GM12878 (cell line): ENCODE measurements at regions not wholly inside any gene's neighbourhood (a gene's known extent, or its start where the extent isn't known, plus 50 kb on each side); places are given as distances from the start of the nearest gene placed in this dataset.

Experiments
- ATAC-seq: fragments of 200-7000 bp; cut with Tn5 transposase; 3 replicates; pipeline ENCODE4 v1.9.1; 2020; ENCODE audit warnings: mild to moderate bottlenecking, moderate library complexity
- BruUV-seq: library from RNA; stranded (reverse); fragments of 400-500 nt; replicated peaks from 2 replicates; lab custom pipeline; 2021; lab: Mats Ljungman, UMichigan
- CTCF ChIA-PET: fragments of 300-600 bp; sonication (Branson Sonifier 250); formaldehyde crosslinking; extraction: SDS; loops from one replicate; lab custom pipeline; 2021; ENCODE audit warnings: inconsistent platforms; lab: Yijun Ruan, JAX
- POLR2A ChIA-PET: fragments of 350-600 bp; formaldehyde crosslinking; extraction: SDS; loops from one replicate; lab custom pipeline; 2021; ENCODE audit warnings: inconsistent platforms; lab: Charles Lee
- RAD21 ChIA-PET: fragments of 300-600 bp; sonication (Branson Sonifier 250); formaldehyde crosslinking; loops from one replicate; lab custom pipeline; 2023; ENCODE audit warnings: antibody characterized with exemption; ENCODE audit not compliant: unreplicated experiment; lab: Charles Lee
- SMC1A ChIA-PET: fragments of 300-600 bp; sonication (Branson Sonifier 250); formaldehyde crosslinking; loops from one replicate; lab custom pipeline; 2023; ENCODE audit not compliant: unreplicated experiment, uncharacterized antibody; lab: Charles Lee
- DNase-seq: peaks from one replicate; pipeline ENCODE4 v3.0.0-alpha.2; 2011; ENCODE audit warnings: low read depth, low spot score
- FAIRE-seq: peaks from 3 replicates; lab custom pipeline; 2011; peaks lifted over from hg19 to GRCh38; lab: Jason Lieb, UNC
- H2AFZ ChIP-seq: 2 replicates; pipeline ENCODE4 v1.6.0; 2011; ENCODE audit warnings: low read depth, low read length, control low read depth; ENCODE audit not compliant: control insufficient read depth
- H3K27ac ChIP-seq: 2 replicates; pipeline ENCODE4 v1.5.1; 2011; ENCODE audit warnings: control low read depth; ENCODE audit not compliant: control insufficient read depth, insufficient read depth
- H3K27me3 ChIP-seq, 2 experiments: replicated peaks in 1 of 2; 2 replicates each; pipeline versions ENCODE4 v1.6.0 to v1.6.1; 2011; ENCODE audit warnings: low read length in 1 of 2; ENCODE audit not compliant: control insufficient read depth in 2 of 2, insufficient read depth in 2 of 2
- H3K36me3 ChIP-seq, 2 experiments: 2 replicates each; pipeline ENCODE4 v1.5.1; 2011; ENCODE audit warnings: low read length in 1 of 2; ENCODE audit not compliant: control insufficient read depth in 2 of 2, insufficient read depth in 2 of 2
- H3K4me1 ChIP-seq: 2 replicates; pipeline ENCODE4 v1.6.1; 2011; ENCODE audit warnings: mild to moderate bottlenecking, low read length, moderate library complexity, mixed read lengths; ENCODE audit not compliant: control insufficient read depth, insufficient read depth
- H3K4me2 ChIP-seq: 2 replicates; pipeline ENCODE4 v1.6.0; 2011; ENCODE audit warnings: control low read depth; ENCODE audit not compliant: control insufficient read depth, insufficient read depth
- H3K4me3 ChIP-seq: fragments of 200-600 bp; sonication (generic); 2 replicates; pipeline ENCODE4 v1.5.1; 2016
- H3K79me2 ChIP-seq: 2 replicates; pipeline ENCODE4 v1.6.0; 2011; ENCODE audit warnings: low read length; ENCODE audit not compliant: control insufficient read depth, insufficient read depth
- H3K9ac ChIP-seq: 2 replicates; pipeline ENCODE4 v1.8.0; 2011; ENCODE audit warnings: low read length, control low read depth, mixed read lengths; ENCODE audit not compliant: control insufficient read depth, insufficient read depth
- H3K9me3 ChIP-seq: replicated peaks from 3 replicates; pipeline ENCODE4 v1.5.1; 2011; ENCODE audit warnings: mild to moderate bottlenecking, low read length; ENCODE audit not compliant: control insufficient read depth, insufficient read depth
- H4K20me1 ChIP-seq: 2 replicates; pipeline ENCODE4 v1.6.0; 2011; ENCODE audit not compliant: control insufficient read depth, insufficient read depth
- BMI1 ChIP-seq: fragments of 450-650 bp; IDR thresholded peaks from 2 replicates; pipeline ENCODE4 v1.6.1; 2016; ENCODE audit warnings: mild to moderate bottlenecking, moderate library complexity, borderline replicate concordance
- CHD2 ChIP-seq: IDR thresholded peaks from 2 replicates; pipeline ENCODE4 v1.6.1; 2011; ENCODE audit warnings: low read depth, low read length, improper control_type of control experiment, borderline replicate concordance
- CHD4 ChIP-seq: fragments of 200-600 bp; sonication (generic); IDR thresholded peaks from 2 replicates; pipeline ENCODE4 v1.6.1; 2016; ENCODE audit warnings: mild to moderate bottlenecking
- CREB1 ChIP-seq: IDR thresholded peaks from 2 replicates; pipeline ENCODE4 v1.6.1; 2012; ENCODE audit warnings: low read depth, mild to moderate bottlenecking, inconsistent platforms
- EED ChIP-seq: sonication (generic); IDR thresholded peaks from 2 replicates; pipeline ENCODE4 v1.6.1; 2016; ENCODE audit warnings: antibody characterized with exemption, low read depth
- EGR1 ChIP-seq, 2 experiments: IDR thresholded peaks; 1 replicate in 1 of 2; 2 replicates in 1 of 2; pipeline ENCODE4 v1.6.1; 2011 to 2012; ENCODE audit warnings: low read depth in 2 of 2, low read length in 2 of 2, borderline replicate concordance in 1 of 2, mild to moderate bottlenecking in 1 of 2, moderate library complexity in 1 of 2
- FOXM1 ChIP-seq: IDR thresholded peaks from 2 replicates; pipeline ENCODE4 v1.6.1; 2012; ENCODE audit warnings: low read depth, mild to moderate bottlenecking, inconsistent platforms, low read length, moderate library complexity
- IKZF1 ChIP-seq: fragments of 450-650 bp; conservative IDR thresholded peaks from 2 replicates; pipeline ENCODE4 v1.6.1; 2017; ENCODE audit warnings: antibody characterized with exemption, mild to moderate bottlenecking
- IKZF2 ChIP-seq, 2 experiments: fragments of 450-650 bp; IDR thresholded peaks; 2 replicates each; pipeline ENCODE4 v1.6.1; 2017; ENCODE audit warnings: mild to moderate bottlenecking in 2 of 2, moderate library complexity in 2 of 2
- MTA2 ChIP-seq: fragments of 450-650 bp; IDR thresholded peaks from 2 replicates; pipeline ENCODE4 v1.6.1; 2016; ENCODE audit warnings: low read depth, mild to moderate bottlenecking, moderate library complexity
- NR2C2 ChIP-seq: IDR thresholded peaks from 2 replicates; pipeline ENCODE4 v1.6.1; 2011; ENCODE audit warnings: borderline replicate concordance, low read depth; ENCODE audit not compliant: control insufficient read depth, insufficient read length
- RFX5 ChIP-seq: IDR thresholded peaks from 2 replicates; pipeline ENCODE4 v1.6.1; 2011; ENCODE audit warnings: low read depth, low read length, improper control_type of control experiment
- RUNX3 ChIP-seq: IDR thresholded peaks from 2 replicates; pipeline ENCODE4 v1.6.1; 2012; ENCODE audit warnings: low read length, inconsistent platforms
- SIX5 ChIP-seq: IDR thresholded peaks from 2 replicates; pipeline ENCODE4 v1.6.1; 2011; ENCODE audit warnings: mild to moderate bottlenecking, low read depth, low read length, moderate library complexity; ENCODE audit not compliant: severe bottlenecking
- SPI1 ChIP-seq: IDR thresholded peaks from 2 replicates; pipeline ENCODE4 v1.6.1; 2011; ENCODE audit warnings: low read depth, mild to moderate bottlenecking, low read length, moderate library complexity, borderline replicate concordance; ENCODE audit not compliant: insufficient read depth
- SUZ12 ChIP-seq: fragments of 200-600 bp; sonication (generic); IDR thresholded peaks from one replicate; pipeline ENCODE4 v1.6.1; 2018; ENCODE audit warnings: antibody characterized with exemption, mild to moderate bottlenecking; ENCODE audit not compliant: unreplicated experiment
- TCF12 ChIP-seq: IDR thresholded peaks from 2 replicates; pipeline ENCODE4 v1.6.1; 2011; ENCODE audit warnings: low read depth, mild to moderate bottlenecking, low read length
- ZBED1 ChIP-seq: IDR thresholded peaks from 2 replicates; pipeline ENCODE4 v1.6.1; 2016; ENCODE audit warnings: borderline replicate concordance
- ZBTB11 ChIP-seq: fragments of 450-650 bp; formaldehyde crosslinking; IDR thresholded peaks from 2 replicates; pipeline ENCODE4 v1.5.0; 2022; ENCODE audit warnings: mild to moderate bottlenecking, missing genetic modification characterization
- ZSCAN29 ChIP-seq: fragments of 450-650 bp; IDR thresholded peaks from 2 replicates; pipeline ENCODE4 v1.6.1; 2017; ENCODE audit warnings: mild to moderate bottlenecking, moderate library complexity
- WGBS: methylation state at CpG from one replicate; pipeline ENCODE4 v1.1.6; 2016; ENCODE audit warnings: low lambda C conversion rate; ENCODE audit not compliant: insufficient replicate concordance, insufficient coverage; ENCODE audit errors: missing lambda C conversion rate; 5-methylcytosine and 5-hydroxymethylcytosine counted together
- in situ Hi-C: fragments of 300-500 bp; cut with MboI; formaldehyde crosslinking; loops from 9 replicates; pipeline ENCODE4 v1.14.3; 2018; ENCODE audit warnings: mixed read lengths
- intact Hi-C: fragments of 100-400 bp; cut with micrococcal nuclease; formaldehyde crosslinking; loops from one replicate; pipeline ENCODE4 v1.14.2; 2022; ENCODE audit not compliant: unreplicated experiment
- TF ChIP-seq, protein P1 (sequence below): fragments of 150-350 bp; IDR thresholded peaks from 2 replicates; pipeline ENCODE4 v1.6.1; 2014; ENCODE audit warnings: mild to moderate bottlenecking, low read depth, low read length

DNA sequence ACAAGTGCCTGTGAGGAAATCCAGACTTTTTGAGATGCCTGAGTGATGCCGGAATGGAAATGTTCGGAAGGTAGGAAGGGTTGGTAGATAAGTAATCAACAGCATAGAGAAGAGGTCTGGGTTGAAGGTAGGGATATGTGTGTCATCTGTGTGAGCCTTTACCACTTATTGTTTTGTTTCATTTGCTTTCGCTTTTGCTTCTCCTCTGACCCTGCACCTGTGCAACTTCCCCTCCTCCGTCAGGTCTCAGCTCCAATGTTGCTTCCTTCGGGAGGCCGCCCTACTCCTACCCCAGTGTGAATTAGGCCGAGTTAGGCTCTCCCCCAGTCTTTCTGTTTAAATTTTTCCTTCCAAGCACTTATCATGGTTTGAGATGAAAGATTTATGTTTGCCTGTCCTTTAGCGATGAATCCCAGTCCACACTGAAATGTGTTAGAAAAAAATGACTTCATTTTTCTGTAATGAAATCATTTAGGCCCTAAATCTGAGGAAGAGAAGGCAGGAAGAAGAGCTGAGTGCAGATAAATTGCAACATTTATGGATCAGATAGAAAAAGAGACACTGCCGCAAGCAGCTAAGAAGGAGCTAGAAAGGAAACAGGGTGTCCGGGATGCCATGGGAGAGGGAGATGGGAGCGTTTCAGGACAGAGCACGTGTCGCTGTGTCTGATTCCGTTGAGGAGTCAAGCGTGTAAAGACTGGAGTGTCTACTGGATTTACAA lies 139.6 kb upstream of the PELI1 start:
- ChIA-PET CTCF (interaction anchor here (0.5 to 1.2 kb wide), 6 partner anchors 9 to 183 kb away, joined by 3 to 4 read pairs (median 3); no protein-coding TSS in a partner anchor), RAD21 (interaction anchor here (1.3 kb wide), 1 partner anchor 42 kb away, joined by 3 read pairs; no protein-coding TSS in a partner anchor), POLR2A (no interaction called here), SMC1A (interaction anchor here (1.0 to 3.0 kb wide), 7 partner anchors 9 to 177 kb away, joined by 3 to 10 read pairs (median 4); no protein-coding TSS in a partner anchor)
- Histone ChIP-seq H3K27me3 (no peaks in the 10 kb centered on the region), H3K79me2 (no peaks in the 10 kb centered on the region), H3K9ac (peak overlapping the region; percentile 32; the same call in 1 of the 2 replicates), H2AFZ (peak overlapping the region; percentile 96), H3K9me3 (no peaks in the 10 kb centered on the region), H3K27ac (peak overlapping the region; percentile 83), H3K4me1 (peaks cover 13% of the 10 kb centered on the region), H3K4me2 (peak overlapping the region; percentile 98), H4K20me1 (no peaks in the 10 kb centered on the region), H3K36me3 (no peaks in the 10 kb centered on the region), H3K4me3 (peak overlapping the region; percentile 41; the same call in 1 of the 2 replicates)
- in situ Hi-C loops (no loop called here), intact Hi-C loops (no loop called here)
- DNase-seq (peak; percentile 53), FAIRE-seq (no peak), ATAC-seq (peak; percentile 97)
- BruUV-seq, result no TSS peak
- 47% methylated on average over 15 of the region's 15 CpGs for WGBS
- TF ChIP-seq SIX5 (no peak), TCF12 (peak; percentile 46; the same call in 1 of the 2 replicates), EGR1 (IDR thresholded peaks at IDR 0.05; ENCODE audit: borderline replicate concordance in 1 of 2, low read depth in 2 of 2, low read length in 2 of 2) (no peak), SUZ12 (no peak), CHD2 (0 out of 2 replicates have a peak, but pooled peaks have one; percentile 28), IKZF2 (IDR thresholded peaks at IDR 0.05) (peak; percentile 39 to 65), BMI1 (no peak), MTA2 (0 out of 2 replicates have a peak, but pooled peaks have one; percentile 15), FOXM1 (no peak), SPI1 (peak; percentile 54), ZSCAN29 (no peak), CHD4 (no peak), CREB1 (peak; percentile 51; the same call in 1 of the 2 replicates), RFX5 (no peak), RUNX3 (no peak), NR2C2 (no peak), IKZF1 (0 out of 2 replicates have a peak, but pooled peaks have one; percentile 15), EED (peak; percentile 56), ZBED1 (no peak), ZBTB11 (CRISPR knock-in tag) (no peak)
- TF ChIP-seq, protein P1, sequence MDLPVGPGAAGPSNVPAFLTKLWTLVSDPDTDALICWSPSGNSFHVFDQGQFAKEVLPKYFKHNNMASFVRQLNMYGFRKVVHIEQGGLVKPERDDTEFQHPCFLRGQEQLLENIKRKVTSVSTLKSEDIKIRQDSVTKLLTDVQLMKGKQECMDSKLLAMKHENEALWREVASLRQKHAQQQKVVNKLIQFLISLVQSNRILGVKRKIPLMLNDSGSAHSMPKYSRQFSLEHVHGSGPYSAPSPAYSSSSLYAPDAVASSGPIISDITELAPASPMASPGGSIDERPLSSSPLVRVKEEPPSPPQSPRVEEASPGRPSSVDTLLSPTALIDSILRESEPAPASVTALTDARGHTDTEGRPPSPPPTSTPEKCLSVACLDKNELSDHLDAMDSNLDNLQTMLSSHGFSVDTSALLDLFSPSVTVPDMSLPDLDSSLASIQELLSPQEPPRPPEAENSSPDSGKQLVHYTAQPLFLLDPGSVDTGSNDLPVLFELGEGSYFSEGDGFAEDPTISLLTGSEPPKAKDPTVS, result no peak
